ENCODE measurements at regions not wholly inside any gene's neighbourhood (a gene's known extent, or its start where the extent isn't known, plus 50 kb on each side); places are given as distances from the start of the nearest gene placed in this dataset.
"Not testable (repeated sequence)": the region's sequence is repeated elsewhere in the genome, so short reads cannot be mapped to it uniquely, and the experiment has no call there.

- TF ChIP-seq POLR2AphosphoS5, POLR2A (IDR thresholded peaks at IDR 0.05; ENCODE audit: low read depth, low read length): not testable (repeated sequence)
Measured at GRCh38 chr1:184876015-184876414, 98.3 kb downstream of the NIBAN1 start.

Data from GM12892 (cell line).